Left lung (tissue), 4 donors: ENCODE measurements at regions not wholly inside any gene's neighbourhood (a gene's known extent, or its start where the extent isn't known, plus 50 kb on each side); places are given as distances from the start of the nearest gene placed in this dataset.
A peak's percentile ranks its signal among the peaks of the same experiment; 100 is the strongest.

Experiments
- ATAC-seq: fragments of 200-7000 bp; cut with Tn5 transposase; one replicate; pipeline ENCODE4 v1.9.1; 2020; ENCODE audit warnings: moderate library complexity
- DNase-seq, 4 donors: peaks; one replicate each; pipeline ENCODE4 v3.0.0-alpha.2; 2013 to 2020
- H3K27ac ChIP-seq, 2 donors: fragments of 200-600 bp; sonication (generic) in 1 of 2; one replicate each; pipeline versions ENCODE4 v1.5.0 to v1.8.0; 2020 to 2021
- H3K27me3 ChIP-seq, 2 donors: fragments of 200-600 bp; sonication (generic) in 1 of 2; one replicate each; pipeline versions ENCODE4 v1.5.0 to v1.8.0; 2020 to 2021
- H3K36me3 ChIP-seq, 2 donors: fragments of 200-600 bp; sonication (generic) in 1 of 2; one replicate each; pipeline versions ENCODE4 v1.5.0 to v1.8.0; 2020 to 2021
- H3K4me1 ChIP-seq, 2 donors: fragments of 200-600 bp; one replicate each; pipeline ENCODE4 v1.8.0; 2021
- H3K4me3 ChIP-seq, 2 donors: fragments of 200-600 bp; sonication (generic) in 1 of 2; one replicate each; pipeline versions ENCODE4 v1.5.0 to v1.8.0; 2020 to 2021; ENCODE audit warnings: mild to moderate bottlenecking in 1 of 2
- H3K9me3 ChIP-seq, 2 donors: fragments of 200-600 bp; sonication (generic) in 1 of 2; one replicate each; pipeline versions ENCODE4 v1.5.0 to v1.8.0; 2020 to 2021
- CTCF ChIP-seq, 2 donors: fragments of 200-600 bp; sonication (generic) in 1 of 2; IDR thresholded peaks; one replicate each; pipeline versions ENCODE4 v1.5.0 to v1.8.0; 2021; ENCODE audit warnings: antibody characterized with exemption in 2 of 2
- intact Hi-C, 2 donors: fragments of 100-400 bp; cut with DNase I; formaldehyde crosslinking; loops; one replicate each; pipeline versions ENCODE4 v1.11.2 to v1.14.2; 2022
- donor health status: DM: no; HTN: yes; CAD: no.
- donor health status: DM: no; HTN: no; CAD: no.

GRCh38 chr15:27702581-27702980, 396.5 kb downstream of the OCA2 start:
- ATAC-seq (peak; percentile 16), DNase-seq (peak in 1 of 4 donors; percentile 36)
- H3K4me1 ChIP-seq: no peaks in the 10 kb centered on the region
- no peaks in the 10 kb centered on the region for H3K27me3 ChIP-seq
- no peak overlapping the region for H3K27ac ChIP-seq
- H3K36me3 ChIP-seq: no peaks in the 10 kb centered on the region
- peaks cover 0 to 21% of the 10 kb centered on the region in 2 donors for H3K9me3 ChIP-seq
- no peak for TF ChIP-seq CTCF (IDR thresholded peaks at IDR 0.05)
- intact Hi-C loops: no loop called here
- H3K4me3 ChIP-seq: no peak overlapping the region

DNA sequence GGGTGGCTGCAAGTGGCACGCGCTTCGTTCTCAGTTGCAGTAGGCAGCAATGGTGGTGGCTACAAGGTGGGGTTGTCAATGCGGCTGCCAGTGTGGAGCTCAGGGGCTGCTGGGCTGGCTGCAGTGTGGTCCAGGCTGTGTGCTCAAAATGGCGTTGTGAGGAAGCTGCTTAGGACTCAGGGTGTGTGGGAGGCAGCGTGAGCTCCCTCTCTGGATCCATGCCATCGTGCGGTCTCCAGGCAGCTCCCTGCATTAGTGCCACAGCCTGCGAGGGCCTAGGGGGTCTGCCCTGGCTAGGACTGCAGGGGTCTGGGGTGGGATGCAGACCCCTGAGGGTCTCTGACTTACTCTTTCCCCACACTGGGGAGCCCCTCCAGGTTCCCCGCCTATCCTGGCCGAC, 397.2 kb downstream of the OCA2 start:
- Histone ChIP-seq H3K4me1 (no peaks in the 10 kb centered on the region), H3K27me3 (no peaks in the 10 kb centered on the region), H3K27ac (no peak overlapping the region), H3K9me3 (peaks cover 0 to 17% of the 10 kb centered on the region in 2 donors), H3K36me3 (no peaks in the 10 kb centered on the region), H3K4me3 (no peak overlapping the region)
- ATAC-seq (no peak), DNase-seq (no peak)
- intact Hi-C loops: no loop called here
- TF ChIP-seq CTCF (IDR thresholded peaks at IDR 0.05): no peak

GRCh38 chr15:27701014-27701413, 398.1 kb downstream of the OCA2 start:
- ATAC-seq (no peak), DNase-seq (no peak)
- H3K4me1 ChIP-seq: no peaks in the 10 kb centered on the region
- H3K9me3 ChIP-seq: peaks cover 0 to 12% of the 10 kb centered on the region in 2 donors
- intact Hi-C loops: no loop called here
- no peak overlapping the region for H3K4me3 ChIP-seq
- no peaks in the 10 kb centered on the region for H3K36me3 ChIP-seq
- H3K27ac ChIP-seq: no peak overlapping the region
- no peak for TF ChIP-seq CTCF (IDR thresholded peaks at IDR 0.05)
- H3K27me3 ChIP-seq: no peaks in the 10 kb centered on the region

GRCh38 chr15:27699699-27700098, 399.4 kb downstream of the OCA2 start:
- H3K9me3 ChIP-seq: peaks cover 0 to 8% of the 10 kb centered on the region in 2 donors
- no peak overlapping the region for H3K27ac ChIP-seq
- H3K4me1 ChIP-seq: no peaks in the 10 kb centered on the region
- intact Hi-C loops: no loop called here
- TF ChIP-seq CTCF (IDR thresholded peaks at IDR 0.05): no peak
- ATAC-seq: no peak
- no peak for DNase-seq
- H3K4me3 ChIP-seq: no peak overlapping the region
- H3K36me3 ChIP-seq: no peaks in the 10 kb centered on the region
- H3K27me3 ChIP-seq: no peaks in the 10 kb centered on the region

GRCh38 chr15:27696530-27696929, 402.6 kb downstream of the OCA2 start:
- Histone ChIP-seq H3K27ac (no peak overlapping the region), H3K4me3 (no peak overlapping the region), H3K9me3 (no peaks in the 10 kb centered on the region), H3K27me3 (no peaks in the 10 kb centered on the region), H3K4me1 (no peaks in the 10 kb centered on the region), H3K36me3 (no peaks in the 10 kb centered on the region)
- no peak for TF ChIP-seq CTCF (IDR thresholded peaks at IDR 0.05)
- intact Hi-C loops: no loop called here
- ATAC-seq (no peak), DNase-seq (no peak)
